Heart right ventricle (tissue), 16 donors: ENCODE measurements at regions not wholly inside any gene's neighbourhood (a gene's known extent, or its start where the extent isn't known, plus 50 kb on each side); places are given as distances from the start of the nearest gene placed in this dataset.

Source experiments
- ATAC-seq, 8 donors: fragments of 200-7000 bp; cut with Tn5 transposase; one replicate each; pipeline ENCODE4 v1.9.1; 2020; ENCODE audit warnings: mild to moderate bottlenecking in 8 of 8, moderate library complexity in 8 of 8, moderate number of reproducible peaks in 1 of 8
- DNase-seq, 2 donors: peaks; one replicate each; pipeline ENCODE4 v3.0.0-alpha.2; 2020
- H3K27ac ChIP-seq, 10 donors: fragments of 200-600 bp; sonication (generic) in 2 of 10; one replicate each; pipeline versions ENCODE4 v1.5.0 to v1.8.0; 2020 to 2022; ENCODE audit warnings: mild to moderate bottlenecking in 3 of 10
- H3K27me3 ChIP-seq, 7 donors: fragments of 200-600 bp; one replicate each; pipeline ENCODE4 v1.8.0; 2021 to 2022; ENCODE audit warnings: mild to moderate bottlenecking in 2 of 7
- H3K36me3 ChIP-seq, 9 donors: fragments of 200-600 bp; sonication (generic) in 1 of 9; one replicate each; pipeline versions ENCODE4 v1.5.0 to v1.8.0; 2020 to 2022; ENCODE audit warnings: mild to moderate bottlenecking in 2 of 9
- H3K4me1 ChIP-seq, 9 donors: fragments of 200-600 bp; sonication (generic) in 1 of 9; one replicate each; pipeline versions ENCODE4 v1.5.0 to v1.8.0; 2020 to 2022; ENCODE audit warnings: mild to moderate bottlenecking in 4 of 9
- H3K4me3 ChIP-seq, 10 donors: fragments of 200-600 bp; sonication (generic) in 2 of 10; one replicate each; pipeline versions ENCODE4 v1.5.0 to v1.8.0; 2020 to 2022; ENCODE audit warnings: mild to moderate bottlenecking in 7 of 10, moderate library complexity in 2 of 10
- H3K9me3 ChIP-seq, 11 donors: fragments of 200-600 bp in 10 of 11; sonication (generic) in 2 of 11; one replicate each; pipeline versions ENCODE4 v1.5.0 to v1.8.0; 2013 to 2022; ENCODE audit warnings: mild to moderate bottlenecking in 2 of 11, control low read depth in 1 of 11, moderate library complexity in 1 of 11
- CTCF ChIP-seq, 9 donors: fragments of 200-600 bp; sonication (generic) in 2 of 9; IDR thresholded peaks; one replicate each; pipeline versions ENCODE4 v1.5.0 to v1.8.0; 2021 to 2022; ENCODE audit warnings: antibody characterized with exemption in 9 of 9, mild to moderate bottlenecking in 5 of 9, moderate library complexity in 1 of 9
- WGBS, 2 donors: extraction: QIAGEN DNeasy Blood & Tissue Kit; methylation state at CpG; one replicate each; pipeline ENCODE4 v1.1.7; 2013; ENCODE audit warnings: inconsistent platforms in 1 of 2; 5-methylcytosine and 5-hydroxymethylcytosine counted together
- intact Hi-C, 10 donors: fragments of 100-400 bp; cut with DNase I; formaldehyde crosslinking; loops; one replicate each; pipeline versions ENCODE4 v1.11.1 to v1.14.2; 2022
- donor health status: Arrhythmogenic right ventricular cardiomyopathy.
- donor health status: ischemic (EF 13 %, LVEDD 7.1; RV severe dilation, severe dysfunction).
- donor health status: healthy with polysubstance abuse.
- donor health status: DM: no; HTN: yes; CAD: no.
- donor health status: DM: no; HTN: no; CAD: no.
- donor health status: ischemic (EF 25% LVEDD 6.9; RV normal size, moderate dysfunction).
- donor health status: ischemic (EF 25% LVEDD 5.7; RV mildly dilated, moderate dysfunction).
- donor health status: healthy.
- donor health status: DM: yes; HTN: yes; CAD: no.
- donor health status: Ischemic cardiomyopathy.
- donor health status: ischemic (EF 35%, LVEDD 5.7; RV mildly dilated, moderate dysfunction).
- donor health status: nonischemic (EF 11% LVEDD 7.7; RV severe dilation, severe dysfunction).
- donor health status: DM: yes; HTN: yes; CAD: no.
- donor health status: PGD.
- donor health status: ischemic (EF 29% LVEDD 5.4; RV normal size, mild dysfunction).
- donor health status: nonischemic (EF 23%, LVEDD 6.1; RV moderate dilation, normal function).

GRCh38 chr7:25913598-25914224 lies 238.3 kb upstream of the NFE2L3 start:
- TF ChIP-seq CTCF (IDR thresholded peaks at IDR 0.05) = no peak
- Histone ChIP-seq H3K9me3 (peaks cover 0 to 13% (median 3%) of the 10 kb centered on the region in 11 donors), H3K36me3 (no peaks in the 10 kb centered on the region), H3K27ac (no peak overlapping the region), H3K4me3 (no peak overlapping the region), H3K27me3 (peaks cover 0 to 52% (median 26%) of the 10 kb centered on the region in 7 donors), H3K4me1 (no peaks in the 10 kb centered on the region)
- ATAC-seq = no peak
- DNase-seq = no peak
- 73 to 74% methylated on average over 6 of the region's 6 CpGs for WGBS, 2 donors
- intact Hi-C loops = no loop called here

- Histone ChIP-seq H3K4me3 (no peak overlapping the region), H3K27ac (no peak overlapping the region), H3K27me3 (peaks cover 0 to 45% (median 13%) of the 10 kb centered on the region in 7 donors), H3K4me1 (no peaks in the 10 kb centered on the region), H3K36me3 (no peaks in the 10 kb centered on the region), H3K9me3 (peaks cover 0 to 21% (median 4%) of the 10 kb centered on the region in 11 donors)
- no peak for TF ChIP-seq CTCF (IDR thresholded peaks at IDR 0.05)
- intact Hi-C loops = no loop called here
- ATAC-seq (no peak), DNase-seq (no peak)
- 95 to 98% methylated on average over 1 of the region's 1 CpG for WGBS, 2 donors
Observed at GRCh38 chr7:25918731-25919130, 233.3 kb upstream of the NFE2L3 start.

DNA sequence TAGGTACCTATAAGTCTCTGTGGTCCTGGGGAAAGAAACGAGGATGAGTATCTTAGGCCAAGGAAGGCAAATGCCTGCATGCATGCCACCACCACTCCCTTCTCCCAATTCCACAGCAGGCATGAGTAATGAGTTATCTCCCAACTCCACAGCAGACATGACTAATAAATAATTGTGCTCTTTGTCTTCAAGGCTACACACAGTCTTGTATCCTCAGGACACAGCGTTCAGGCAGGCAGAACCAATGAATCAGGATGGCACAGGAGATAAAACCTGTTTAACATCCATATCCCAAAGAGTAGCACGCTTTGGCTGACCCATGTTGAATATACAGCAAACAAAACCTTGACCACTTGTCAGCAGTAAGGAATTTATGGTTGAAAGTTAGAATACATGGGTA lies 229.7 kb upstream of the NFE2L3 start:
- Histone ChIP-seq H3K4me1 (no peaks in the 10 kb centered on the region), H3K27ac (no peak overlapping the region), H3K36me3 (no peaks in the 10 kb centered on the region), H3K27me3 (peaks cover 0 to 24% (median 0%) of the 10 kb centered on the region in 7 donors), H3K4me3 (no peak overlapping the region), H3K9me3 (peaks cover 0 to 21% (median 4%) of the 10 kb centered on the region in 11 donors)
- TF ChIP-seq CTCF (IDR thresholded peaks at IDR 0.05) = no peak
- ATAC-seq = no peak
- WGBS, 2 donors = 71% methylated on average over 3 of the region's 3 CpGs
- no peak for DNase-seq
- intact Hi-C loops = no loop called here

GRCh38 chr7:25923741-25924460 lies 228.1 kb upstream of the NFE2L3 start:
- Histone ChIP-seq H3K4me1 (no peaks in the 10 kb centered on the region), H3K9me3 (peaks cover 0 to 10% (median 4%) of the 10 kb centered on the region in 11 donors), H3K27ac (no peak overlapping the region), H3K4me3 (no peak overlapping the region), H3K27me3 (peaks cover 0 to 24% (median 4%) of the 10 kb centered on the region in 7 donors), H3K36me3 (no peaks in the 10 kb centered on the region)
- DNase-seq (no peak), ATAC-seq (no peak)
- no peak for TF ChIP-seq CTCF (IDR thresholded peaks at IDR 0.05)
- 35 to 68% methylated on average over 1 of the region's 1 CpG for WGBS, 2 donors
- intact Hi-C loops = no loop called here
